Thyroid gland (tissue), 4 donors: ENCODE measurements at regions not wholly inside any gene's neighbourhood (a gene's known extent, or its start where the extent isn't known, plus 50 kb on each side); places are given as distances from the start of the nearest gene placed in this dataset.

Experiments used
- DNase-seq, 2 donors: peaks; one replicate each; pipeline ENCODE4 v3.0.0-alpha.2; 2019
- H3K27ac ChIP-seq, 3 donors: fragments of 200-600 bp; sonication (generic); 1 replicate in 2 of 3; 2 replicates in 1 of 3; pipeline ENCODE4 v1.5.1; 2016 to 2019; ENCODE audit warnings: mild to moderate bottlenecking in 1 of 3, moderate library complexity in 1 of 3
- H3K27me3 ChIP-seq: fragments of 200-600 bp; sonication (generic); one replicate; pipeline ENCODE4 v1.5.1; 2019
- H3K36me3 ChIP-seq, 2 donors: fragments of 200-600 bp; sonication (generic); one replicate each; pipeline ENCODE4 v1.5.1; 2016 to 2019
- H3K4me1 ChIP-seq, 2 donors: fragments of 200-600 bp; sonication (generic); one replicate each; pipeline ENCODE4 v1.5.1; 2017 to 2019
- H3K4me3 ChIP-seq, 3 donors: fragments of 200-600 bp; sonication (generic); replicated peaks in 1 of 3; 1 replicate in 2 of 3; 2 replicates in 1 of 3; pipeline ENCODE4 v1.5.1; 2016; ENCODE audit warnings: mild to moderate bottlenecking in 1 of 3
- H3K9me3 ChIP-seq: fragments of 200-600 bp; sonication (generic); one replicate; pipeline ENCODE4 v1.5.1; 2017
- CTCF ChIP-seq, 6 experiments: fragments of 200-600 bp in 3 of 6; fragments of 450-650 bp in 3 of 6; sonication (generic) in 3 of 6; IDR thresholded peaks; one replicate each; pipeline ENCODE4 v1.5.1; 2016 to 2019; ENCODE audit warnings: antibody characterized with exemption in 6 of 6, mild to moderate bottlenecking in 2 of 6, inconsistent platforms in 1 of 6, moderate library complexity in 1 of 6
- POLR2A ChIP-seq, 2 donors: fragments of 450-650 bp; IDR thresholded peaks; one replicate each; pipeline ENCODE4 v1.6.1; 2017; ENCODE audit warnings: antibody characterized with exemption in 2 of 2, mild to moderate bottlenecking in 2 of 2, moderate library complexity in 1 of 2
- WGBS, 2 donors: methylation state at CpG; one replicate each; pipeline ENCODE4 v1.1.5; 2017; 5-methylcytosine and 5-hydroxymethylcytosine counted together
- intact Hi-C: fragments of 100-400 bp; cut with DNase I; formaldehyde crosslinking; loops from one replicate; pipeline ENCODE4 v1.15.1; 2023

- intact Hi-C loops, result no loop called here
- WGBS, 2 donors, result 80 to 83% methylated on average over 1 of the region's 1 CpG
Observed at GRCh38 chr6:51016489-51016888, 197.8 kb downstream of the TFAP2B start.

GRCh38 chr6:51019806-51020205 is 201.1 kb downstream of the TFAP2B start:
- no peaks in the 10 kb centered on the region for H3K36me3 ChIP-seq
- WGBS, 2 donors, result 39 to 59% methylated on average over 5 of the region's 5 CpGs
- H3K9me3 ChIP-seq, result no peaks in the 10 kb centered on the region
- no peak for DNase-seq
- no peaks in the 10 kb centered on the region for H3K27me3 ChIP-seq
- H3K27ac ChIP-seq, result no peak overlapping the region
- no peaks in the 10 kb centered on the region for H3K4me1 ChIP-seq
- TF ChIP-seq CTCF (IDR thresholded peaks at IDR 0.05) (no peak), POLR2A (IDR thresholded peaks at IDR 0.05) (no peak)
- intact Hi-C loops, result no loop called here
- H3K4me3 ChIP-seq, result no peak overlapping the region

More at GRCh38 chr6:51016489-51016888, 197.8 kb downstream of the TFAP2B start:
- DNase-seq, result no peak
- H3K36me3 ChIP-seq, result no peaks in the 10 kb centered on the region
- no peak overlapping the region for H3K27ac ChIP-seq
- no peak overlapping the region for H3K4me3 ChIP-seq
- no peaks in the 10 kb centered on the region for H3K4me1 ChIP-seq
- no peaks in the 10 kb centered on the region for H3K9me3 ChIP-seq
- TF ChIP-seq CTCF (IDR thresholded peaks at IDR 0.05), result no peak
- TF ChIP-seq POLR2A (IDR thresholded peaks at IDR 0.05), result no peak
- no peaks in the 10 kb centered on the region for H3K27me3 ChIP-seq

GRCh38 chr6:51021171-51021570 is 202.5 kb downstream of the TFAP2B start:
- Histone ChIP-seq H3K4me1 (no peaks in the 10 kb centered on the region), H3K36me3 (no peaks in the 10 kb centered on the region), H3K27ac (no peak overlapping the region), H3K4me3 (no peak overlapping the region), H3K27me3 (no peaks in the 10 kb centered on the region), H3K9me3 (no peaks in the 10 kb centered on the region)
- TF ChIP-seq POLR2A (IDR thresholded peaks at IDR 0.05) (no peak), CTCF (IDR thresholded peaks at IDR 0.05) (no peak)
- intact Hi-C loops, result no loop called here
- WGBS, 2 donors, result 38 to 58% methylated on average over 3 of the region's 3 CpGs
- DNase-seq, result no peak

- Histone ChIP-seq H3K27me3 (no peaks in the 10 kb centered on the region), H3K27ac (no peak overlapping the region), H3K4me1 (no peaks in the 10 kb centered on the region), H3K36me3 (no peaks in the 10 kb centered on the region), H3K9me3 (no peaks in the 10 kb centered on the region), H3K4me3 (no peak overlapping the region)
- intact Hi-C loops, result no loop called here
- DNase-seq, result no peak
- no peak for TF ChIP-seq CTCF (IDR thresholded peaks at IDR 0.05)
- no peak for TF ChIP-seq POLR2A (IDR thresholded peaks at IDR 0.05)
- WGBS, 2 donors, result 85 to 93% methylated on average over 3 of the region's 3 CpGs
Observed at GRCh38 chr6:51024126-51024525, 205.5 kb downstream of the TFAP2B start.

GRCh38 chr6:51025082-51025777 is 206.6 kb downstream of the TFAP2B start:
- WGBS, 2 donors, result 80 to 81% methylated on average over 18 of the region's 18 CpGs
- H3K4me1 ChIP-seq, result no peaks in the 10 kb centered on the region
- no peak for DNase-seq
- no peak overlapping the region for H3K4me3 ChIP-seq
- H3K27me3 ChIP-seq, result no peaks in the 10 kb centered on the region
- TF ChIP-seq POLR2A (IDR thresholded peaks at IDR 0.05) (no peak), CTCF (IDR thresholded peaks at IDR 0.05) (no peak)
- no peaks in the 10 kb centered on the region for H3K9me3 ChIP-seq
- H3K36me3 ChIP-seq, result no peaks in the 10 kb centered on the region
- intact Hi-C loops, result no loop called here
- no peak overlapping the region for H3K27ac ChIP-seq
